ENCODE measurements at regions not wholly inside any gene's neighbourhood (a gene's known extent, or its start where the extent isn't known, plus 50 kb on each side); places are given as distances from the start of the nearest gene placed in this dataset.
"Not testable (repeated sequence)": the region's sequence is repeated elsewhere in the genome, so short reads cannot be mapped to it uniquely, and the experiment has no call there.

- no peak overlapping the region for H3K4me3 ChIP-seq (ENCODE audit: low read depth, low read length)
- no peaks in the 10 kb centered on the region for H3K27me3 ChIP-seq (ENCODE audit: control insufficient read depth, insufficient read depth, low read length)
- H3K36me3 ChIP-seq (ENCODE audit: control insufficient read depth, insufficient read depth, low read length), result no peaks in the 10 kb centered on the region
- FAIRE-seq (no peak), DNase-seq (ENCODE audit: low read depth) (no peak)
- TF ChIP-seq, protein P1, sequence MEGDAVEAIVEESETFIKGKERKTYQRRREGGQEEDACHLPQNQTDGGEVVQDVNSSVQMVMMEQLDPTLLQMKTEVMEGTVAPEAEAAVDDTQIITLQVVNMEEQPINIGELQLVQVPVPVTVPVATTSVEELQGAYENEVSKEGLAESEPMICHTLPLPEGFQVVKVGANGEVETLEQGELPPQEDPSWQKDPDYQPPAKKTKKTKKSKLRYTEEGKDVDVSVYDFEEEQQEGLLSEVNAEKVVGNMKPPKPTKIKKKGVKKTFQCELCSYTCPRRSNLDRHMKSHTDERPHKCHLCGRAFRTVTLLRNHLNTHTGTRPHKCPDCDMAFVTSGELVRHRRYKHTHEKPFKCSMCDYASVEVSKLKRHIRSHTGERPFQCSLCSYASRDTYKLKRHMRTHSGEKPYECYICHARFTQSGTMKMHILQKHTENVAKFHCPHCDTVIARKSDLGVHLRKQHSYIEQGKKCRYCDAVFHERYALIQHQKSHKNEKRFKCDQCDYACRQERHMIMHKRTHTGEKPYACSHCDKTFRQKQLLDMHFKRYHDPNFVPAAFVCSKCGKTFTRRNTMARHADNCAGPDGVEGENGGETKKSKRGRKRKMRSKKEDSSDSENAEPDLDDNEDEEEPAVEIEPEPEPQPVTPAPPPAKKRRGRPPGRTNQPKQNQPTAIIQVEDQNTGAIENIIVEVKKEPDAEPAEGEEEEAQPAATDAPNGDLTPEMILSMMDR (IDR thresholded peaks at IDR 0.05; ENCODE audit: insufficient read depth, low read length, severe bottlenecking), result no peak
Measured at GRCh38 chr6:81026041-81026553, 726.4 kb downstream of the TENT5A start.

GRCh38 chr6:81023709-81024108 is 728.8 kb downstream of the TENT5A start:
- H3K27me3 ChIP-seq (ENCODE audit: control insufficient read depth, insufficient read depth, low read length), result no peaks in the 10 kb centered on the region
- H3K36me3 ChIP-seq (ENCODE audit: control insufficient read depth, insufficient read depth, low read length), result no peaks in the 10 kb centered on the region
- DNase-seq (ENCODE audit: low read depth), result no peak
- TF ChIP-seq, protein P1 (IDR thresholded peaks at IDR 0.05; ENCODE audit: insufficient read depth, low read length, severe bottlenecking), result no peak
- no peak overlapping the region for H3K4me3 ChIP-seq (ENCODE audit: low read depth, low read length)
- no peak for FAIRE-seq

GRCh38 chr6:81023007-81023582 is 729.4 kb downstream of the TENT5A start:
- H3K36me3 ChIP-seq (ENCODE audit: control insufficient read depth, insufficient read depth, low read length), result no peaks in the 10 kb centered on the region
- H3K27me3 ChIP-seq (ENCODE audit: control insufficient read depth, insufficient read depth, low read length), result no peaks in the 10 kb centered on the region
- TF ChIP-seq, protein P1 (IDR thresholded peaks at IDR 0.05; ENCODE audit: insufficient read depth, low read length, severe bottlenecking), result no peak
- no peak for FAIRE-seq
- DNase-seq (ENCODE audit: low read depth), result peak; percentile 2
- no peak overlapping the region for H3K4me3 ChIP-seq (ENCODE audit: low read depth, low read length)

GRCh38 chr6:81017586-81017985 is 734.9 kb downstream of the TENT5A start:
- not testable (repeated sequence) for H3K27me3 ChIP-seq (ENCODE audit: control insufficient read depth, insufficient read depth, low read length); DNase-seq (ENCODE audit: low read depth); H3K4me3 ChIP-seq (ENCODE audit: low read depth, low read length); FAIRE-seq; H3K36me3 ChIP-seq (ENCODE audit: control insufficient read depth, insufficient read depth, low read length)

GRCh38 chr6:81003894-81004293 is 748.6 kb downstream of the TENT5A start:
- no peak for FAIRE-seq

GRCh38 chr6:81003156-81003555 is 749.3 kb downstream of the TENT5A start:
- TF ChIP-seq, protein P1 (IDR thresholded peaks at IDR 0.05; ENCODE audit: insufficient read depth, low read length, severe bottlenecking), result no peak
- DNase-seq (ENCODE audit: low read depth) (peak; percentile 1), FAIRE-seq (no peak)
- no peaks in the 10 kb centered on the region for H3K27me3 ChIP-seq (ENCODE audit: control insufficient read depth, insufficient read depth, low read length)
- H3K4me3 ChIP-seq (ENCODE audit: low read depth, low read length), result no peak overlapping the region
- H3K36me3 ChIP-seq (ENCODE audit: control insufficient read depth, insufficient read depth, low read length), result no peaks in the 10 kb centered on the region

More at GRCh38 chr6:81003894-81004293, 748.6 kb downstream of the TENT5A start:
- H3K27me3 ChIP-seq (ENCODE audit: control insufficient read depth, insufficient read depth, low read length), result no peaks in the 10 kb centered on the region
- no peaks in the 10 kb centered on the region for H3K36me3 ChIP-seq (ENCODE audit: control insufficient read depth, insufficient read depth, low read length)
- H3K4me3 ChIP-seq (ENCODE audit: low read depth, low read length), result no peak overlapping the region
- no peak for DNase-seq (ENCODE audit: low read depth)
- TF ChIP-seq, protein P1 (IDR thresholded peaks at IDR 0.05; ENCODE audit: insufficient read depth, low read length, severe bottlenecking), result no peak
